Epithelial cell of prostate (primary cell): ENCODE measurements at regions not wholly inside any gene's neighbourhood (a gene's known extent, or its start where the extent isn't known, plus 50 kb on each side); places are given as distances from the start of the nearest gene placed in this dataset.

ENCODE experiments used
- DNase-seq: peaks from one replicate; pipeline ENCODE4 v3.0.0-alpha.2; 2011; ENCODE audit warnings: low read depth, low spot score
- H3K27ac ChIP-seq: fragments of 450-650 bp; 2 replicates; pipeline ENCODE4 v1.5.1; 2017; ENCODE audit warnings: mild to moderate bottlenecking

GRCh38 chr1:68551459-68551858 lies 54.6 kb upstream of the DEPDC1 start:
- no peak overlapping the region for H3K27ac ChIP-seq

GRCh38 chr1:68558321-68559026 lies 61.6 kb upstream of the DEPDC1 start:
- H3K27ac ChIP-seq, result no peak overlapping the region
- DNase-seq, result no peak

More at GRCh38 chr1:68551459-68551858, 54.6 kb upstream of the DEPDC1 start:
- DNase-seq, result no peak

GRCh38 chr1:68565923-68566322 lies 69.0 kb upstream of the DEPDC1 start:
- no peak for DNase-seq
- no peak overlapping the region for H3K27ac ChIP-seq

- H3K27ac ChIP-seq, result no peak overlapping the region
- no peak for DNase-seq
These were observed 74.0 kb upstream of the DEPDC1 start for GRCh38 chr1:68570871-68571270.

GRCh38 chr1:68571454-68572235 lies 74.8 kb upstream of the DEPDC1 start:
- DNase-seq, result no peak
- no peak overlapping the region for H3K27ac ChIP-seq

GRCh38 chr1:68585351-68585750 lies 88.5 kb upstream of the DEPDC1 start:
- no peak overlapping the region for H3K27ac ChIP-seq
- DNase-seq, result no peak

GRCh38 chr1:68586766-68587165 lies 89.9 kb upstream of the DEPDC1 start:
- H3K27ac ChIP-seq, result no peak overlapping the region
- no peak for DNase-seq

- H3K27ac ChIP-seq, result no peak overlapping the region
- DNase-seq, result no peak
These were observed 91.4 kb upstream of the DEPDC1 start for GRCh38 chr1:68588304-68588703.

GRCh38 chr1:68590473-68590872 lies 93.6 kb upstream of the DEPDC1 start:
- no peak overlapping the region for H3K27ac ChIP-seq
- DNase-seq, result no peak

- no peak for DNase-seq
- H3K27ac ChIP-seq, result no peak overlapping the region
These were observed 98.0 kb upstream of the DEPDC1 start for GRCh38 chr1:68594851-68595250.

- no peak overlapping the region for H3K27ac ChIP-seq
- DNase-seq, result no peak
These were observed 103.3 kb upstream of the DEPDC1 start for GRCh38 chr1:68600049-68600661.

GRCh38 chr1:68608289-68608688 lies 111.4 kb upstream of the DEPDC1 start:
- no peak for DNase-seq
- no peak overlapping the region for H3K27ac ChIP-seq

- DNase-seq, result no peak
- no peak overlapping the region for H3K27ac ChIP-seq
These were observed 118.4 kb upstream of the DEPDC1 start for GRCh38 chr1:68615312-68615711.

GRCh38 chr1:68617942-68618341 lies 121.1 kb upstream of the DEPDC1 start:
- DNase-seq, result no peak
- no peak overlapping the region for H3K27ac ChIP-seq

- DNase-seq, result no peak
- no peak overlapping the region for H3K27ac ChIP-seq
These were observed 123.7 kb upstream of the DEPDC1 start for GRCh38 chr1:68620571-68620970.

GRCh38 chr1:68623700-68624099 lies 126.8 kb upstream of the DEPDC1 start:
- DNase-seq, result no peak
- no peak overlapping the region for H3K27ac ChIP-seq

- no peak for DNase-seq
- no peak overlapping the region for H3K27ac ChIP-seq
These were observed 127.4 kb upstream of the DEPDC1 start for GRCh38 chr1:68624233-68624632.

- H3K27ac ChIP-seq, result no peak overlapping the region
- DNase-seq, result no peak
These were observed 128.7 kb upstream of the DEPDC1 start for GRCh38 chr1:68625624-68626023.

- H3K27ac ChIP-seq, result no peak overlapping the region
- DNase-seq, result no peak
These were observed 136.4 kb upstream of the DEPDC1 start for GRCh38 chr1:68633141-68633919.

GRCh38 chr1:68644504-68644903 lies 147.6 kb upstream of the DEPDC1 start:
- DNase-seq, result no peak
- peak overlapping the region; percentile 52 for H3K27ac ChIP-seq

GRCh38 chr1:68651115-68651514 lies 154.2 kb upstream of the DEPDC1 start:
- H3K27ac ChIP-seq, result no peak overlapping the region
- DNase-seq, result no peak
